ENCODE measurements at regions not wholly inside any gene's neighbourhood (a gene's known extent, or its start where the extent isn't known, plus 50 kb on each side); places are given as distances from the start of the nearest gene placed in this dataset.

GRCh38 chr20:56157530-56158203 is 90.9 kb upstream of the MC3R start:
- WGBS (ENCODE audit: low lambda C conversion rate, missing lambda C conversion rate), result 84% methylated on average over 12 of the region's 12 CpGs
- no peaks in the 10 kb centered on the region for H3K4me1 ChIP-seq (ENCODE audit: insufficient read depth)

DNA sequence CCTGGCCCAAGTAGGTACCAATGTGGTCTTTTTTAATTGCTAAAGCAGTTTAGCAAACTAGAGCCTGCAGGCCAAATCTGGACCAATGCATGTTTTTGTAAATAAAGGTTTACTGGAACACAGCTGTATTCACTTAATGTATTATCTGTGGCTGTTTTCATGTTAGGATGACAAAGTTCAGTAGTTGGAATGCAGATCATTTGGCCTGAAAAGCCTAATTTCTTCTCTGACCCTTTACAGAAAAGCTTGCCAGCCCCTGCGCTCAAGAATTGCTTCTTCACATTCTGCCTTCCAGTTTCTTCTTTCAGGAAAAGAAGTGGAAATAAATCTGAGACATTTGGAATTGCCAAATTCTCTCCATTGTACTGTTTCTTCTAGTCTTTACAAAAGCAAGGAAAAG is 90.0 kb upstream of the MC3R start:
- no peak for TF ChIP-seq EZH2phosphoT487 (IDR thresholded peaks at IDR 0.05; ENCODE audit: low read depth, severe bottlenecking, unreplicated experiment)
- TF ChIP-seq, protein P1, sequence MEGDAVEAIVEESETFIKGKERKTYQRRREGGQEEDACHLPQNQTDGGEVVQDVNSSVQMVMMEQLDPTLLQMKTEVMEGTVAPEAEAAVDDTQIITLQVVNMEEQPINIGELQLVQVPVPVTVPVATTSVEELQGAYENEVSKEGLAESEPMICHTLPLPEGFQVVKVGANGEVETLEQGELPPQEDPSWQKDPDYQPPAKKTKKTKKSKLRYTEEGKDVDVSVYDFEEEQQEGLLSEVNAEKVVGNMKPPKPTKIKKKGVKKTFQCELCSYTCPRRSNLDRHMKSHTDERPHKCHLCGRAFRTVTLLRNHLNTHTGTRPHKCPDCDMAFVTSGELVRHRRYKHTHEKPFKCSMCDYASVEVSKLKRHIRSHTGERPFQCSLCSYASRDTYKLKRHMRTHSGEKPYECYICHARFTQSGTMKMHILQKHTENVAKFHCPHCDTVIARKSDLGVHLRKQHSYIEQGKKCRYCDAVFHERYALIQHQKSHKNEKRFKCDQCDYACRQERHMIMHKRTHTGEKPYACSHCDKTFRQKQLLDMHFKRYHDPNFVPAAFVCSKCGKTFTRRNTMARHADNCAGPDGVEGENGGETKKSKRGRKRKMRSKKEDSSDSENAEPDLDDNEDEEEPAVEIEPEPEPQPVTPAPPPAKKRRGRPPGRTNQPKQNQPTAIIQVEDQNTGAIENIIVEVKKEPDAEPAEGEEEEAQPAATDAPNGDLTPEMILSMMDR (IDR thresholded peaks at IDR 0.05; ENCODE audit: poor library complexity), result no peak
- no peak for TF ChIP-seq EZH2 (IDR thresholded peaks at IDR 0.05; ENCODE audit: borderline replicate concordance)
- Histone ChIP-seq H4K20me1 (ENCODE audit: insufficient read depth, poor library complexity, severe bottlenecking) (no peaks in the 10 kb centered on the region), H3K27me3 (no peaks in the 10 kb centered on the region), H3K4me1 (ENCODE audit: insufficient read depth) (no peaks in the 10 kb centered on the region), H3K79me2 (no peaks in the 10 kb centered on the region), H3K9me3 (ENCODE audit: low read depth) (no peaks in the 10 kb centered on the region), H3K9me2 (replicated peaks; ENCODE audit: insufficient read depth) (no peaks in the 10 kb centered on the region), H2AFZ (no peak overlapping the region), H3K27ac (no peak overlapping the region), H3K4me2 (no peak overlapping the region), H3K4me3 (no peak overlapping the region), H3K36me3 (replicated peaks; ENCODE audit: insufficient read depth, low read depth) (no peaks in the 10 kb centered on the region)
- DNase-seq (ENCODE audit: low spot score), result no peak
- 95% methylated on average over 1 of the region's 1 CpG for WGBS (ENCODE audit: low lambda C conversion rate, missing lambda C conversion rate)

More at GRCh38 chr20:56157530-56158203, 90.9 kb upstream of the MC3R start:
- no peak overlapping the region for H3K27ac ChIP-seq
- no peaks in the 10 kb centered on the region for H3K27me3 ChIP-seq
- no peak overlapping the region for H3K4me3 ChIP-seq
- DNase-seq (ENCODE audit: low spot score), result no peak
- H2AFZ ChIP-seq, result no peak overlapping the region
- H4K20me1 ChIP-seq (ENCODE audit: insufficient read depth, poor library complexity, severe bottlenecking), result no peaks in the 10 kb centered on the region
- no peak overlapping the region for H3K4me2 ChIP-seq
- H3K79me2 ChIP-seq, result no peaks in the 10 kb centered on the region
- no peaks in the 10 kb centered on the region for H3K9me2 ChIP-seq (replicated peaks; ENCODE audit: insufficient read depth)
- TF ChIP-seq EZH2phosphoT487 (IDR thresholded peaks at IDR 0.05; ENCODE audit: low read depth, severe bottlenecking, unreplicated experiment), result no peak
- TF ChIP-seq, protein P1 (IDR thresholded peaks at IDR 0.05; ENCODE audit: poor library complexity), result no peak
- no peak for TF ChIP-seq EZH2 (IDR thresholded peaks at IDR 0.05; ENCODE audit: borderline replicate concordance)
- no peaks in the 10 kb centered on the region for H3K36me3 ChIP-seq (replicated peaks; ENCODE audit: insufficient read depth, low read depth)
- no peaks in the 10 kb centered on the region for H3K9me3 ChIP-seq (ENCODE audit: low read depth)

DNA sequence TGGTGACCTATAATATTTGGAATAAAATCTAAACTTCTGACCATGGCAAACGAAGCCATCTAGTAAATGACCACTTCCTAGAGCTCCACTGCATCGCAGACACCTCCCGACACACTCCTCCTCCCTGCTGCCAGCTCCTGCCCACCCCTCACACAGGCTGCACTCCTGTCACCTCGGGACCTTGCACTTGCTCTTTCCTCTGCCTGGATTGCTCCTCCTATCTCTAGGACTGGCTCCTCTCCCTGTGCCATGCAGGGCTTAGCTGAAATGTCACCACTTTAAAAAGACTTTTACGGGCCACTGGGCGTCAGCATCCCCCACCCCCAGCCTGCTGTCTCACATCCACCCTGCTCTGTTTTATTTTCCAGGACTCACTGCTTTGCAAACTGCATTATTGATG is 87.6 kb upstream of the MC3R start:
- H2AFZ ChIP-seq, result no peak overlapping the region
- H3K27ac ChIP-seq, result no peak overlapping the region
- DNase-seq (ENCODE audit: low spot score), result no peak
- TF ChIP-seq EZH2phosphoT487 (IDR thresholded peaks at IDR 0.05; ENCODE audit: low read depth, severe bottlenecking, unreplicated experiment), result no peak
- TF ChIP-seq, protein P1 (IDR thresholded peaks at IDR 0.05; ENCODE audit: poor library complexity), result no peak
- TF ChIP-seq EZH2 (IDR thresholded peaks at IDR 0.05; ENCODE audit: borderline replicate concordance), result no peak
- H3K9me2 ChIP-seq (replicated peaks; ENCODE audit: insufficient read depth), result no peaks in the 10 kb centered on the region
- no peak overlapping the region for H3K4me3 ChIP-seq
- H3K36me3 ChIP-seq (replicated peaks; ENCODE audit: insufficient read depth, low read depth), result no peaks in the 10 kb centered on the region
- no peaks in the 10 kb centered on the region for H4K20me1 ChIP-seq (ENCODE audit: insufficient read depth, poor library complexity, severe bottlenecking)
- no peak overlapping the region for H3K4me2 ChIP-seq
- H3K9me3 ChIP-seq (ENCODE audit: low read depth), result no peaks in the 10 kb centered on the region
- WGBS (ENCODE audit: low lambda C conversion rate, missing lambda C conversion rate), result 53% methylated on average over 6 of the region's 6 CpGs
- H3K27me3 ChIP-seq, result no peaks in the 10 kb centered on the region
- H3K4me1 ChIP-seq (ENCODE audit: insufficient read depth), result no peaks in the 10 kb centered on the region
- H3K79me2 ChIP-seq, result no peaks in the 10 kb centered on the region

All from hepatocyte (in vitro differentiated cells).